ENCODE measurements at regions not wholly inside any gene's neighbourhood (a gene's known extent, or its start where the extent isn't known, plus 50 kb on each side); places are given as distances from the start of the nearest gene placed in this dataset.

DNA sequence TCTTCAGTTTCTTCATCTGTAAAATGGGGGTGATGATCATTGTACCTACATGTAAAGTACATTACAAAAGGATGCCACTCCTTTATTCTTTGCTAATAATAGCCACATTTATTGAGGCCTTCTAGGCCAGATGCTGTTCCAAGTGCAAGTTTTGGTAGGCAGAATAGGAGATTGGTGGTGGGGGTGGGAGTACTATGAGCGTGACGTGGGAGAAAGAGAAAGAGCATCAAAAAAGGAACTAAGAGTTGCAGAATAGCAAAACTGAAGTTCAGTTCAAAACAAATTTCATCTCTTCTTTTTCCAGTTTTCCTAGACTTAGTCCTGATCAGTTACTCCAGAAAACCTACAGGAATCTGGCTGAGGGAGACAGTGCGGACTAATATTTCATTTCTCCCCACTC lies 174.1 kb downstream of the SNX18 start:
- TF ChIP-seq, protein P1, sequence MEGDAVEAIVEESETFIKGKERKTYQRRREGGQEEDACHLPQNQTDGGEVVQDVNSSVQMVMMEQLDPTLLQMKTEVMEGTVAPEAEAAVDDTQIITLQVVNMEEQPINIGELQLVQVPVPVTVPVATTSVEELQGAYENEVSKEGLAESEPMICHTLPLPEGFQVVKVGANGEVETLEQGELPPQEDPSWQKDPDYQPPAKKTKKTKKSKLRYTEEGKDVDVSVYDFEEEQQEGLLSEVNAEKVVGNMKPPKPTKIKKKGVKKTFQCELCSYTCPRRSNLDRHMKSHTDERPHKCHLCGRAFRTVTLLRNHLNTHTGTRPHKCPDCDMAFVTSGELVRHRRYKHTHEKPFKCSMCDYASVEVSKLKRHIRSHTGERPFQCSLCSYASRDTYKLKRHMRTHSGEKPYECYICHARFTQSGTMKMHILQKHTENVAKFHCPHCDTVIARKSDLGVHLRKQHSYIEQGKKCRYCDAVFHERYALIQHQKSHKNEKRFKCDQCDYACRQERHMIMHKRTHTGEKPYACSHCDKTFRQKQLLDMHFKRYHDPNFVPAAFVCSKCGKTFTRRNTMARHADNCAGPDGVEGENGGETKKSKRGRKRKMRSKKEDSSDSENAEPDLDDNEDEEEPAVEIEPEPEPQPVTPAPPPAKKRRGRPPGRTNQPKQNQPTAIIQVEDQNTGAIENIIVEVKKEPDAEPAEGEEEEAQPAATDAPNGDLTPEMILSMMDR (IDR thresholded peaks at IDR 0.05) = no peak
- no peak for TF ChIP-seq POLR2A (IDR thresholded peaks at IDR 0.05)
